Esophagus squamous epithelium (tissue), 4 donors: ENCODE measurements at regions not wholly inside any gene's neighbourhood (a gene's known extent, or its start where the extent isn't known, plus 50 kb on each side); places are given as distances from the start of the nearest gene placed in this dataset.

Experiments used
- POLR2A ChIP-seq, 4 donors: fragments of 450-650 bp; IDR thresholded peaks; one replicate each; pipeline ENCODE4 v1.6.1; 2017; ENCODE audit warnings: antibody characterized with exemption in 4 of 4, mild to moderate bottlenecking in 4 of 4, moderate library complexity in 3 of 4
- TF ChIP-seq, protein P1 (sequence below), 6 experiments: fragments of 450-650 bp in 4 of 6; fragments of 200-600 bp in 2 of 6; sonication (generic) in 2 of 6; IDR thresholded peaks; one replicate each; pipeline ENCODE4 v1.5.1; 2016 to 2019; ENCODE audit warnings: antibody characterized with exemption in 6 of 6, mild to moderate bottlenecking in 4 of 6, moderate library complexity in 4 of 6

DNA sequence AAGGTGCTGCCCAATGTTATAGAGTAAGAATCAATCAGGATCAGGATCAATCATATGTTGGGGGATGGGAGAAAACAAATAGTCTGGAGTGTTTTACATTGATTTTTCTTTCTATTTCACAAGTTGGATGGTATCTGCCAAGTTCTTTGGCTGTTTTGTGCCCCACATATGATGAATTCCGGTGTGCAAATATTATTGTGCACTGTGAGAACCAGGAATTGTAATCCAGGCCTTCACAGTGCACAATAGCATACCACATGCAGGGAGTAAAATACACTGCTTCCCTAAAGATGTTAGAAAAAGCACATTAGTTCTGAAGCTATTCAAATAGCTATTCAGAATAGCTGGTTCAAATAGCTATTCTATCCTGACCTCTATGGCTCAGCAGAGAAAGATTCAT is 133.7 kb downstream of the LCA5 start:
- TF ChIP-seq POLR2A (IDR thresholded peaks at IDR 0.05), result no peak
- TF ChIP-seq, protein P1, sequence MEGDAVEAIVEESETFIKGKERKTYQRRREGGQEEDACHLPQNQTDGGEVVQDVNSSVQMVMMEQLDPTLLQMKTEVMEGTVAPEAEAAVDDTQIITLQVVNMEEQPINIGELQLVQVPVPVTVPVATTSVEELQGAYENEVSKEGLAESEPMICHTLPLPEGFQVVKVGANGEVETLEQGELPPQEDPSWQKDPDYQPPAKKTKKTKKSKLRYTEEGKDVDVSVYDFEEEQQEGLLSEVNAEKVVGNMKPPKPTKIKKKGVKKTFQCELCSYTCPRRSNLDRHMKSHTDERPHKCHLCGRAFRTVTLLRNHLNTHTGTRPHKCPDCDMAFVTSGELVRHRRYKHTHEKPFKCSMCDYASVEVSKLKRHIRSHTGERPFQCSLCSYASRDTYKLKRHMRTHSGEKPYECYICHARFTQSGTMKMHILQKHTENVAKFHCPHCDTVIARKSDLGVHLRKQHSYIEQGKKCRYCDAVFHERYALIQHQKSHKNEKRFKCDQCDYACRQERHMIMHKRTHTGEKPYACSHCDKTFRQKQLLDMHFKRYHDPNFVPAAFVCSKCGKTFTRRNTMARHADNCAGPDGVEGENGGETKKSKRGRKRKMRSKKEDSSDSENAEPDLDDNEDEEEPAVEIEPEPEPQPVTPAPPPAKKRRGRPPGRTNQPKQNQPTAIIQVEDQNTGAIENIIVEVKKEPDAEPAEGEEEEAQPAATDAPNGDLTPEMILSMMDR (IDR thresholded peaks at IDR 0.05), result no peak
